Naive B cell (primary cell): ENCODE measurements at regions not wholly inside any gene's neighbourhood (a gene's known extent, or its start where the extent isn't known, plus 50 kb on each side); places are given as distances from the start of the nearest gene placed in this dataset.

Experiments
- ATAC-seq, 2 donors: fragments of 150-1000 bp; cut with Tn5 transposase; 2 replicates each; pipeline ENCODE4 v1.10.0; 2021; ENCODE audit warnings: low read depth in 2 of 2, mild to moderate bottlenecking in 2 of 2, moderate library complexity in 2 of 2
- DNase-seq: peaks from one replicate; pipeline ENCODE4 v3.0.0; 2022
- H3K27ac Mint-ChIP-seq, 6 donors: one replicate each; pipeline ENCODE4 v1.8.0; 2020 to 2022; ENCODE audit warnings: mild to moderate bottlenecking in 6 of 6, mixed read lengths in 6 of 6, moderate library complexity in 5 of 6, inconsistent platforms in 2 of 6
- H3K27me3 Mint-ChIP-seq, 3 donors: one replicate each; pipeline ENCODE4 v1.8.0; 2021 to 2022; ENCODE audit warnings: mixed read lengths in 3 of 3, mild to moderate bottlenecking in 1 of 3
- H3K36me3 Mint-ChIP-seq, 2 donors: one replicate each; pipeline ENCODE4 v1.8.0; 2020 to 2022; ENCODE audit warnings: mixed read lengths in 2 of 2, inconsistent platforms in 1 of 2, mild to moderate bottlenecking in 1 of 2
- H3K4me1 Mint-ChIP-seq, 3 donors: one replicate each; pipeline ENCODE4 v1.8.0; 2020 to 2022; ENCODE audit warnings: mixed read lengths in 3 of 3, inconsistent platforms in 1 of 3, mild to moderate bottlenecking in 1 of 3, moderate library complexity in 1 of 3
- H3K4me3 Mint-ChIP-seq, 8 donors: one replicate each; pipeline ENCODE4 v1.8.0; 2020 to 2022; ENCODE audit warnings: mild to moderate bottlenecking in 8 of 8, mixed read lengths in 8 of 8, moderate library complexity in 8 of 8, inconsistent platforms in 2 of 8
- H3K9me3 Mint-ChIP-seq, 7 donors: one replicate each; pipeline ENCODE4 v1.8.0; 2020 to 2022; ENCODE audit warnings: mixed read lengths in 7 of 7, mild to moderate bottlenecking in 5 of 7, inconsistent platforms in 2 of 7, moderate library complexity in 1 of 7

- Mint-ChIP-seq H3K4me3 (no peak overlapping the region), H3K4me1 (peaks cover 0 to 3% (median 0%) of the 10 kb centered on the region in 3 donors), H3K36me3 (no peaks in the 10 kb centered on the region), H3K9me3 (no peaks in the 10 kb centered on the region), H3K27me3 (no peaks in the 10 kb centered on the region), H3K27ac (no peak overlapping the region)
- ATAC-seq: no peak
- DNase-seq: no peak
Measured at GRCh38 chr12:90407841-90408240, 547.1 kb downstream of the CCER1 start.

- H3K27me3 Mint-ChIP-seq: peaks cover 0 to 13% (median 0%) of the 10 kb centered on the region in 3 donors
- no peak overlapping the region for H3K4me3 Mint-ChIP-seq
- ATAC-seq: peak in 1 of 2 donors; percentile 30
- H3K4me1 Mint-ChIP-seq: peaks cover 0 to 3% (median 0%) of the 10 kb centered on the region in 3 donors
- DNase-seq: no peak
- H3K36me3 Mint-ChIP-seq: peaks cover 0 to 4% of the 10 kb centered on the region in 2 donors
- peak overlapping the region in 1 of 6 donors; percentile 80 for H3K27ac Mint-ChIP-seq
- peaks cover 0 to 4% (median 0%) of the 10 kb centered on the region in 7 donors for H3K9me3 Mint-ChIP-seq
Measured at GRCh38 chr12:90404071-90404470, 550.9 kb downstream of the CCER1 start.

- Mint-ChIP-seq H3K4me1 (peaks cover 0 to 3% (median 0%) of the 10 kb centered on the region in 3 donors), H3K36me3 (peaks cover 2 to 5% of the 10 kb centered on the region in 2 donors), H3K4me3 (no peak overlapping the region), H3K27ac (no peak overlapping the region), H3K27me3 (peaks cover 0 to 14% (median 0%) of the 10 kb centered on the region in 3 donors), H3K9me3 (peaks cover 4 to 15% (median 7%) of the 10 kb centered on the region in 7 donors)
- DNase-seq: no peak
- no peak for ATAC-seq
Measured at GRCh38 chr12:90401185-90401584, 553.8 kb downstream of the CCER1 start.

GRCh38 chr12:90399357-90399756, 555.6 kb downstream of the CCER1 start:
- peaks cover 0 to 3% (median 0%) of the 10 kb centered on the region in 3 donors for H3K4me1 Mint-ChIP-seq
- peaks cover 0 to 14% (median 0%) of the 10 kb centered on the region in 3 donors for H3K27me3 Mint-ChIP-seq
- DNase-seq (no peak), ATAC-seq (no peak)
- no peak overlapping the region for H3K27ac Mint-ChIP-seq
- peaks cover 5 to 7% of the 10 kb centered on the region in 2 donors for H3K36me3 Mint-ChIP-seq
- no peak overlapping the region for H3K4me3 Mint-ChIP-seq
- peaks cover 8 to 26% (median 12%) of the 10 kb centered on the region in 7 donors for H3K9me3 Mint-ChIP-seq

- H3K4me1 Mint-ChIP-seq: no peaks in the 10 kb centered on the region
- no peak overlapping the region for H3K4me3 Mint-ChIP-seq
- ATAC-seq (no peak), DNase-seq (no peak)
- H3K9me3 Mint-ChIP-seq: peaks cover 8 to 26% (median 14%) of the 10 kb centered on the region in 7 donors
- H3K27ac Mint-ChIP-seq: no peak overlapping the region
- peaks cover 5 to 7% of the 10 kb centered on the region in 2 donors for H3K36me3 Mint-ChIP-seq
- H3K27me3 Mint-ChIP-seq: peaks cover 0 to 14% (median 0%) of the 10 kb centered on the region in 3 donors
Measured at GRCh38 chr12:90398285-90398836, 556.6 kb downstream of the CCER1 start.

DNA sequence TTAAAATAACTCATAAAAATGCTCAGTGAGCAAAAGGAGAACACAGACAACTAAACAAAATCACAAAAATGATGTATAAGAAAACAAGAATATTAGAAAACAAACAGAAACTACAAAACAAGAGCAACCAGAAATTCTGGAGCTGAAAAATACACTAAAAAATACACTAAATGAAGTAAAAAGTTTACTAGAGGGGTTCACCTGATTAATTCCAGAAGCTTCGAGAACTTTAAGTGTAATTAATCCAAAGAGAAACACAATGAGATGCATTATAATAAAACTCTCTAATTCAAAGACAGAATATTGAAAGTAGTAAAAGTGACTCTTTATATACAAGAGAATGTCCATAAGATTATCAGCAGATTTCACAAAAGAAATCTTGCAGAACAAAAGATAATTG, 558.4 kb downstream of the CCER1 start:
- Mint-ChIP-seq H3K4me3 (no peak overlapping the region), H3K9me3 (peaks cover 9 to 34% (median 16%) of the 10 kb centered on the region in 7 donors), H3K4me1 (no peaks in the 10 kb centered on the region), H3K27ac (no peak overlapping the region), H3K36me3 (peaks cover 5 to 7% of the 10 kb centered on the region in 2 donors), H3K27me3 (peaks cover 0 to 14% (median 0%) of the 10 kb centered on the region in 3 donors)
- ATAC-seq (no peak), DNase-seq (no peak)

GRCh38 chr12:90393652-90394051, 561.3 kb downstream of the CCER1 start:
- Mint-ChIP-seq H3K27me3 (no peaks in the 10 kb centered on the region), H3K4me1 (no peaks in the 10 kb centered on the region), H3K4me3 (no peak overlapping the region), H3K9me3 (peaks cover 6 to 35% (median 16%) of the 10 kb centered on the region in 7 donors), H3K36me3 (peaks cover 0 to 7% of the 10 kb centered on the region in 2 donors), H3K27ac (no peak overlapping the region)
- no peak for DNase-seq
- ATAC-seq: no peak

GRCh38 chr12:90393089-90393488, 561.9 kb downstream of the CCER1 start:
- no peak overlapping the region for H3K27ac Mint-ChIP-seq
- peaks cover 0 to 7% of the 10 kb centered on the region in 2 donors for H3K36me3 Mint-ChIP-seq
- DNase-seq (no peak), ATAC-seq (no peak)
- H3K9me3 Mint-ChIP-seq: peaks cover 6 to 36% (median 16%) of the 10 kb centered on the region in 7 donors
- no peaks in the 10 kb centered on the region for H3K4me1 Mint-ChIP-seq
- no peak overlapping the region for H3K4me3 Mint-ChIP-seq
- H3K27me3 Mint-ChIP-seq: no peaks in the 10 kb centered on the region

GRCh38 chr12:90390947-90391346, 564.0 kb downstream of the CCER1 start:
- Mint-ChIP-seq H3K27me3 (no peaks in the 10 kb centered on the region), H3K27ac (no peak overlapping the region), H3K4me1 (no peaks in the 10 kb centered on the region), H3K36me3 (peaks cover 0 to 3% of the 10 kb centered on the region in 2 donors), H3K4me3 (no peak overlapping the region), H3K9me3 (peaks cover 4 to 38% (median 14%) of the 10 kb centered on the region in 7 donors)
- DNase-seq (no peak), ATAC-seq (no peak)

DNA sequence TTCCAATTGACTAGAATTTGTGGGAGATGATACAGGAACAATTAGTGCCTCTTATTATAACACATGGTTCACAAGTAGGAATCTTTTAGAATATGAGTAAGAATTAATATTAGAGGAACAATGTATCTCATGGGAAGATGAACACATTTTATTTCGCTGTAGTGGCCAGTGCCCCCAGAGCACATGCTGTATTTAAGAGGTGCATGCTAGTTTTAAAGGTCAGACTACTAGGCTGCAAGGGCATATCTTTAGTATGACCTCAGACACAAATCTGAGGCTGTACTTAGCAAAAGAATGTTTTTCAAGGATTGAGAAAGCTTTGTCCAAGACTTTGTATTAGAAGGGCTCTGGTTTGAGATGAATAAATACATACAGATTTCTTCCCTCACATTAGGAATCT, 586.9 kb downstream of the CCER1 start:
- Mint-ChIP-seq H3K36me3 (no peaks in the 10 kb centered on the region), H3K27ac (no peak overlapping the region), H3K9me3 (no peaks in the 10 kb centered on the region), H3K4me3 (no peak overlapping the region), H3K4me1 (no peaks in the 10 kb centered on the region), H3K27me3 (no peaks in the 10 kb centered on the region)
- DNase-seq (no peak), ATAC-seq (no peak)

- Mint-ChIP-seq H3K36me3 (no peaks in the 10 kb centered on the region), H3K27ac (no peak overlapping the region), H3K9me3 (no peaks in the 10 kb centered on the region), H3K27me3 (no peaks in the 10 kb centered on the region), H3K4me3 (no peak overlapping the region), H3K4me1 (no peaks in the 10 kb centered on the region)
- ATAC-seq: no peak
- no peak for DNase-seq
Measured at GRCh38 chr12:90366286-90366685, 588.7 kb downstream of the CCER1 start.

DNA sequence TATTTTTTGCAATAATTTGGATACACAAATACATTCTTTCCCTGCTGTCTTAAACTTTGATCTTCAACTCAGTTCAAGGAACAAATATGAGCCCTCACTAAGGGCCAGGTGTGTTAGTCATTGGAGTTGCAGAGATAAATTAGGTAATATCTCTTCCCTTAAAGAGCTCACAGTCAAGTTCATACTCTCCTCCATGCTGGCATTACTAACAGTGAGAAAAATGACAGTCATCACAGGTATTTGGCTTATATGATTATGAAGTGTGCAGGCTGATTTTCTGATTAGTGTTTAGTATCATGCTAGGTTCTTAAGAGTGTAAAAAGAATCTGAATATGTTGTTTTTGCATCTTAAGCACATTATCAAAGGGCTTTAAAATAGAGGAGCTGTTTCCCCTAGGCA, 594.7 kb downstream of the CCER1 start:
- peaks cover 0 to 2% (median 0%) of the 10 kb centered on the region in 7 donors for H3K9me3 Mint-ChIP-seq

GRCh38 chr12:90355711-90356355, 599.1 kb downstream of the CCER1 start:
- H3K4me1 Mint-ChIP-seq: peaks cover 0 to 2% (median 0%) of the 10 kb centered on the region in 3 donors
- no peak overlapping the region for H3K27ac Mint-ChIP-seq
- H3K27me3 Mint-ChIP-seq: peaks cover 0 to 16% (median 0%) of the 10 kb centered on the region in 3 donors
- no peaks in the 10 kb centered on the region for H3K36me3 Mint-ChIP-seq
- H3K4me3 Mint-ChIP-seq: no peak overlapping the region
- DNase-seq (no peak), ATAC-seq (no peak)
- peaks cover 5 to 26% (median 10%) of the 10 kb centered on the region in 7 donors for H3K9me3 Mint-ChIP-seq

More for the DNA sequence above, 594.7 kb downstream of the CCER1 start:
- Mint-ChIP-seq H3K27ac (peak overlapping the region in 1 of 6 donors; percentile 18), H3K4me1 (peaks cover 0 to 2% (median 0%) of the 10 kb centered on the region in 3 donors), H3K36me3 (no peaks in the 10 kb centered on the region), H3K4me3 (no peak overlapping the region), H3K27me3 (peaks cover 0 to 16% (median 0%) of the 10 kb centered on the region in 3 donors)
- ATAC-seq: no peak
- DNase-seq: no peak

DNA sequence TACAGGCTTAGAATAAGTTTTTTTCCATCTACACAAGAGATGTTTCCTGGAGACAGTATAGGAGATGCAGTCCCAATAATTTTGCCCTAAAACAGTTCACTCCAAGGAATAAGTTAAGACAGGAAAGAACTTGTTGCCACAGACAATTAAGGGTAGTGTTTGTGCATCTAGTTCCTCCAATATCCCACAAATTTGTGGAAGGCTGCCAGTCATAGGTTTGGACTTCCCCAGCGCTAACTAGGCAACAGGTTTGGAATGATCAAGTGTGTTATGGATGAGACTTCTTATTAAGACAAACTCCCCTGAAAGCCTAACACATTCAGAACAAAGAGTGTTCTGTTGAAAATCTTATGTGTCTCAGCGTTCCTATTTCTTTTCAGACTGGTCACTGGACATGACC, 611.0 kb downstream of the CCER1 start:
- no peaks in the 10 kb centered on the region for H3K36me3 Mint-ChIP-seq

More for the DNA sequence above, 611.0 kb downstream of the CCER1 start:
- no peaks in the 10 kb centered on the region for H3K4me1 Mint-ChIP-seq
- H3K9me3 Mint-ChIP-seq: no peaks in the 10 kb centered on the region
- no peak overlapping the region for H3K4me3 Mint-ChIP-seq
- ATAC-seq: no peak
- DNase-seq: no peak
- no peak overlapping the region for H3K27ac Mint-ChIP-seq
- peaks cover 5 to 31% (median 10%) of the 10 kb centered on the region in 3 donors for H3K27me3 Mint-ChIP-seq
